K562 (cell line): ENCODE measurements at regions not wholly inside any gene's neighbourhood (a gene's known extent, or its start where the extent isn't known, plus 50 kb on each side); places are given as distances from the start of the nearest gene placed in this dataset.

Experiments used
- ATAC-seq: fragments of 200-7000 bp; cut with Tn5 transposase; 3 replicates; pipeline ENCODE4 v1.9.1; 2020; ENCODE audit warnings: moderate library complexity
- BruUV-seq: library from RNA; stranded (reverse); fragments of 400-500 nt; replicated peaks from 2 replicates; lab custom pipeline; 2021; lab: Mats Ljungman, UMichigan
- CTCF ChIA-PET: fragments of 300-600 bp; formaldehyde crosslinking; extraction: SDS; loops from one replicate; lab custom pipeline; 2021; ENCODE audit warnings: low intra/inter-chr PET ratio; lab: Yijun Ruan, JAX
- POLR2A ChIA-PET: fragments of 300-600, 350-650 bp; sonication (Branson Sonifier 250); formaldehyde crosslinking; extraction: SDS; loops from one replicate; lab custom pipeline; 2021; ENCODE audit warnings: antibody characterized with exemption, inconsistent platforms; lab: Yijun Ruan, JAX
- DNase-seq, 4 experiments: peaks; one replicate each; pipeline versions ENCODE4 v3.0.0 to v3.0.0-alpha.2; 2011 to 2018; ENCODE audit warnings: low spot score in 3 of 4, mixed read lengths in 3 of 4; ENCODE audit errors: extremely low read depth in 1 of 4
- FAIRE-seq: peaks from 2 replicates; lab custom pipeline; 2011; peaks lifted over from hg19 to GRCh38; lab: Jason Lieb, UNC
- H2AFZ ChIP-seq: 2 replicates; pipeline ENCODE4 v1.6.0; 2011; ENCODE audit warnings: low read depth, low read length, control low read depth, inconsistent platforms
- H3K27ac ChIP-seq: fragments of 200-600 bp; 3 replicates; pipeline ENCODE4 v1.8.0; 2011; ENCODE audit warnings: low read depth, mild to moderate bottlenecking, control low read depth, inconsistent platforms, low read length, moderate library complexity, mixed read lengths; ENCODE audit errors: extremely low read depth
- H3K27me3 ChIP-seq, 2 experiments: fragments of 300-600 bp in 1 of 2; 2 replicates in 1 of 2; 3 replicates in 1 of 2; pipeline versions ENCODE4 v1.6.0 to v1.8.0; 2011; ENCODE audit warnings: inconsistent platforms in 2 of 2, low read length in 2 of 2, mild to moderate bottlenecking in 1 of 2, mixed read lengths in 1 of 2, moderate library complexity in 1 of 2; ENCODE audit not compliant: control insufficient read depth in 2 of 2, insufficient read depth in 2 of 2
- H3K36me3 ChIP-seq: fragments of 300-600 bp; 3 replicates; pipeline ENCODE4 v1.8.0; 2011; ENCODE audit warnings: mild to moderate bottlenecking, low read length, inconsistent platforms; ENCODE audit not compliant: control insufficient read depth, insufficient read depth
- H3K4me1 ChIP-seq, 2 experiments: fragments of 200-600 bp in 1 of 2; replicated peaks in 1 of 2; 2 replicates in 1 of 2; 3 replicates in 1 of 2; pipeline versions ENCODE4 v1.5.1 to v1.8.0; 2011; ENCODE audit warnings: inconsistent platforms in 2 of 2, low read length in 2 of 2, mild to moderate bottlenecking in 1 of 2, mixed read lengths in 1 of 2, moderate library complexity in 1 of 2; ENCODE audit not compliant: control insufficient read depth in 2 of 2, insufficient read depth in 2 of 2
- H3K4me2 ChIP-seq: 2 replicates; pipeline ENCODE4 v1.6.1; 2011; ENCODE audit warnings: low read length, control low read depth, inconsistent platforms, mixed read lengths; ENCODE audit not compliant: insufficient read depth
- H3K4me3 ChIP-seq: fragments of 200-600 bp; sonication (generic), shearing (Covaris generic); 2 replicates; pipeline ENCODE4 v1.5.1; 2016; ENCODE audit warnings: control low read depth, inconsistent platforms
- H3K79me2 ChIP-seq: fragments of 200-600 bp; 3 replicates; pipeline ENCODE4 v1.8.0; 2011; ENCODE audit warnings: low read length, inconsistent platforms; ENCODE audit not compliant: control insufficient read depth, insufficient read depth
- H3K9ac ChIP-seq, 2 experiments: 2 replicates each; pipeline versions ENCODE4 v1.6.0 to v1.6.1; 2011; ENCODE audit warnings: low read depth in 2 of 2, low read length in 2 of 2, control low read depth in 1 of 2, inconsistent platforms in 1 of 2, mild to moderate bottlenecking in 1 of 2, mixed read lengths in 1 of 2; ENCODE audit not compliant: insufficient read depth in 1 of 2
- H3K9me1 ChIP-seq: one replicate; pipeline ENCODE4 v1.6.0; 2011; ENCODE audit warnings: inconsistent platforms, mild to moderate bottlenecking, low read length, moderate library complexity; ENCODE audit not compliant: control insufficient read depth, insufficient read depth
- H3K9me3 ChIP-seq: replicated peaks from 2 replicates; pipeline ENCODE4 v1.5.1; 2011; ENCODE audit warnings: low read depth, low read length, inconsistent platforms; ENCODE audit not compliant: control insufficient read depth, insufficient read depth
- H4K20me1 ChIP-seq: replicated peaks from 2 replicates; pipeline ENCODE4 v1.6.1; 2011; ENCODE audit warnings: low read length, inconsistent platforms, mixed read lengths; ENCODE audit not compliant: control insufficient read depth, insufficient read depth
- CEBPB ChIP-seq: fragments of 450-650 bp; IDR thresholded peaks from 2 replicates; pipeline ENCODE4 v1.6.1; 2016; ENCODE audit warnings: missing genetic modification characterization, missing compliant biosample characterization
- HMGXB4 ChIP-seq: sonication (generic); formaldehyde crosslinking; IDR thresholded peaks from 2 replicates; pipeline ENCODE4 v1.8.1; 2023; ENCODE audit warnings: mild to moderate bottlenecking, missing genetic modification reagents
- RBM15 ChIP-seq: fragments of 200-400 bp; formaldehyde crosslinking; IDR thresholded peaks from 2 replicates; pipeline ENCODE4 v1.6.1; 2018; ENCODE audit warnings: mild to moderate bottlenecking, low read length, moderate library complexity; ENCODE audit not compliant: insufficient read depth
- SNRNP70 ChIP-seq: fragments of 200-400 bp; formaldehyde crosslinking; optimal IDR thresholded peaks from 2 replicates; pipeline ENCODE3; 2017; ENCODE audit warnings: low read depth, low read length
- TAF15 ChIP-seq: fragments of 200-400 bp; formaldehyde crosslinking; IDR thresholded peaks from 2 replicates; pipeline ENCODE4 v1.6.1; 2017; ENCODE audit warnings: mild to moderate bottlenecking, low read depth, low read length, moderate library complexity
- XRCC5 ChIP-seq: fragments of 200-400 bp; formaldehyde crosslinking; IDR thresholded peaks from 2 replicates; pipeline ENCODE4 v1.6.1; 2017; ENCODE audit warnings: low read depth, mild to moderate bottlenecking, low read length
- ZNF217 ChIP-seq: sonication (generic); formaldehyde crosslinking; IDR thresholded peaks from 2 replicates; pipeline ENCODE4 v1.8.0; 2022; ENCODE audit warnings: mild to moderate bottlenecking, missing genetic modification reagents
- ZNF23 ChIP-seq: fragments of 250-450 bp; sonication (Bioruptor Pico); IDR thresholded peaks from 2 replicates; pipeline ENCODE4 v1.4.0; 2020; ENCODE audit warnings: mild to moderate bottlenecking
- ZNF407 ChIP-seq: fragments of 450-650 bp; IDR thresholded peaks from 2 replicates; pipeline ENCODE4 v1.6.1; 2016; ENCODE audit warnings: low read depth
- WGBS: fragments of 100-300 bp; shearing (Covaris generic); methylation state at CpG from one replicate; pipeline ENCODE4 v1.1.6; 2016; ENCODE audit warnings: low coverage, mixed read lengths; ENCODE audit not compliant: insufficient coverage; ENCODE audit errors: missing lambda C conversion rate; 5-methylcytosine and 5-hydroxymethylcytosine counted together
- in situ Hi-C: fragments of 300-500 bp; cut with MboI; formaldehyde crosslinking; loops from 4 replicates; pipeline ENCODE4 v1.15.0; 2018; ENCODE audit warnings: inconsistent platforms, mixed read lengths
- intact Hi-C: fragments of 100-400 bp; cut with micrococcal nuclease; formaldehyde crosslinking; loops from 2 replicates; pipeline ENCODE4 v1.14.2; 2022
- TF ChIP-seq, protein P1 (sequence below), 2 experiments: fragments of 150-350 bp in 1 of 2; IDR thresholded peaks; 2 replicates each; pipeline ENCODE4 v1.6.1; 2012 to 2016; ENCODE audit warnings: low read depth in 2 of 2, low read length in 2 of 2, mild to moderate bottlenecking in 1 of 2, moderate library complexity in 1 of 2

- H3K4me2 ChIP-seq: no peak overlapping the region
- FAIRE-seq (no peak), DNase-seq (no peak), ATAC-seq (no peak)
- H3K4me1 ChIP-seq: no peaks in the 10 kb centered on the region
- no peaks in the 10 kb centered on the region for H3K9me1 ChIP-seq
- CTCF ChIA-PET: no interaction called here
- no peaks in the 10 kb centered on the region for H3K9me3 ChIP-seq
- intact Hi-C loops: no loop called here
- no peak overlapping the region for H2AFZ ChIP-seq
- H3K79me2 ChIP-seq: no peaks in the 10 kb centered on the region
- H3K36me3 ChIP-seq: no peaks in the 10 kb centered on the region
- in situ Hi-C loops: no loop called here
- no peak overlapping the region for H3K9ac ChIP-seq
- no peaks in the 10 kb centered on the region for H3K27me3 ChIP-seq
- 0% methylated on average over 4 of the region's 6 CpGs for WGBS
- H3K27ac ChIP-seq: no peak overlapping the region
- POLR2A ChIA-PET: interaction anchor here (0.5 kb wide), 1 partner anchor 42 kb away, joined by 3 read pairs; no protein-coding TSS in a partner anchor
- H4K20me1 ChIP-seq: no peaks in the 10 kb centered on the region
- H3K4me3 ChIP-seq: no peak overlapping the region
- no TSS peak for BruUV-seq
- TF ChIP-seq CEBPB (tag) (no peak), TAF15 (no peak), ZNF23 (CRISPR knock-in tag) (no peak), HMGXB4 (CRISPR knock-in tag) (no peak), ZNF217 (CRISPR knock-in tag) (no peak), ZNF407 (no peak), XRCC5 (no peak), RBM15 (no peak), SNRNP70 (no peak)
- TF ChIP-seq, protein P1, sequence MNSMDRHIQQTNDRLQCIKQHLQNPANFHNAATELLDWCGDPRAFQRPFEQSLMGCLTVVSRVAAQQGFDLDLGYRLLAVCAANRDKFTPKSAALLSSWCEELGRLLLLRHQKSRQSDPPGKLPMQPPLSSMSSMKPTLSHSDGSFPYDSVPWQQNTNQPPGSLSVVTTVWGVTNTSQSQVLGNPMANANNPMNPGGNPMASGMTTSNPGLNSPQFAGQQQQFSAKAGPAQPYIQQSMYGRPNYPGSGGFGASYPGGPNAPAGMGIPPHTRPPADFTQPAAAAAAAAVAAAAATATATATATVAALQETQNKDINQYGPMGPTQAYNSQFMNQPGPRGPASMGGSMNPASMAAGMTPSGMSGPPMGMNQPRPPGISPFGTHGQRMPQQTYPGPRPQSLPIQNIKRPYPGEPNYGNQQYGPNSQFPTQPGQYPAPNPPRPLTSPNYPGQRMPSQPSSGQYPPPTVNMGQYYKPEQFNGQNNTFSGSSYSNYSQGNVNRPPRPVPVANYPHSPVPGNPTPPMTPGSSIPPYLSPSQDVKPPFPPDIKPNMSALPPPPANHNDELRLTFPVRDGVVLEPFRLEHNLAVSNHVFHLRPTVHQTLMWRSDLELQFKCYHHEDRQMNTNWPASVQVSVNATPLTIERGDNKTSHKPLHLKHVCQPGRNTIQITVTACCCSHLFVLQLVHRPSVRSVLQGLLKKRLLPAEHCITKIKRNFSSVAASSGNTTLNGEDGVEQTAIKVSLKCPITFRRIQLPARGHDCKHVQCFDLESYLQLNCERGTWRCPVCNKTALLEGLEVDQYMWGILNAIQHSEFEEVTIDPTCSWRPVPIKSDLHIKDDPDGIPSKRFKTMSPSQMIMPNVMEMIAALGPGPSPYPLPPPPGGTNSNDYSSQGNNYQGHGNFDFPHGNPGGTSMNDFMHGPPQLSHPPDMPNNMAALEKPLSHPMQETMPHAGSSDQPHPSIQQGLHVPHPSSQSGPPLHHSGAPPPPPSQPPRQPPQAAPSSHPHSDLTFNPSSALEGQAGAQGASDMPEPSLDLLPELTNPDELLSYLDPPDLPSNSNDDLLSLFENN (IDR thresholded peaks at IDR 0.05; ENCODE audit: low read depth in 2 of 2, low read length in 2 of 2): no peak
Measured at GRCh38 chr18:45254709-45255082, 360.6 kb upstream of the SLC14A2 start.
